ENCODE measurements at regions not wholly inside any gene's neighbourhood (a gene's known extent, or its start where the extent isn't known, plus 50 kb on each side); places are given as distances from the start of the nearest gene placed in this dataset.
"Not testable (repeated sequence)": the region's sequence is repeated elsewhere in the genome, so short reads cannot be mapped to it uniquely, and the experiment has no call there.

DNA sequence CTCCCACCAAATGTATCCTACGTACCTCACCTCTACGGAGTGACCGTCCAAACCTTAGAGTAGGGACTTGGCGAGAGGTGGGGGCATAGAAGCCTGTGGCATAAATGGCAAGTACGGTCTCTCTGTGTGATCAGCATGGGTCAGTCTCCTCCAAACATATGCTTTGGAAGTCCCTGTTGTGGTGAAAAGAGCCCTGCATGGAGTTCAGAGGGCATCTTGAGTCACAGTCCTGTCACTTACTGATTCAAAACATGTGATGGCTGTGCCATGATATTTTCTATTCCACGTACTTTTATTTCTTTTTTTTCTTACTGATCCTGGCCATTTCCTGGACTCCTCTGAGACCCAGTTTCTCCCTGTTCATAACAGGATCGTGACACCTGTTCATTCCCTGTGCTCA is 67.5 kb upstream of the CEP85L start:
- no peak for FAIRE-seq

DNA sequence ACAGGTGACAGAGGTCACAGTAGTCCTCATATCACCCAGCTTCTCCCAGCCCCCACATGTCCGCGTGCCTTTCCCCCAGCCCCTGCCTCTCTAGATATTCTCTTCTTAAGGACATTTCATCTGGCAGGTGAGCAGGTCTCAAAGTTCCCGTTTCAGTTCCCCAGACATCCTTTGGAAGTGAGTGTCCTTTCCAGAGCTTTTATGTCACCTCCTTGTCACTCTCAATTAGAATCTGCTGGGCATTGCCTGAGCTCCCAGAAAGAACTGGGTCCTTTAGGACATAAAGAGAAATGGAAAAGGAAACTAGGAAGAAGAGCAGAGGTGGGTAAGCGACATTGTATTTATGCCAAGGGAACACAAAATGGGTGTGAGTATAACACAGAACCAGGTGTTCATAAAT is 66.9 kb upstream of the CEP85L start:
- FAIRE-seq = no peak

DNA sequence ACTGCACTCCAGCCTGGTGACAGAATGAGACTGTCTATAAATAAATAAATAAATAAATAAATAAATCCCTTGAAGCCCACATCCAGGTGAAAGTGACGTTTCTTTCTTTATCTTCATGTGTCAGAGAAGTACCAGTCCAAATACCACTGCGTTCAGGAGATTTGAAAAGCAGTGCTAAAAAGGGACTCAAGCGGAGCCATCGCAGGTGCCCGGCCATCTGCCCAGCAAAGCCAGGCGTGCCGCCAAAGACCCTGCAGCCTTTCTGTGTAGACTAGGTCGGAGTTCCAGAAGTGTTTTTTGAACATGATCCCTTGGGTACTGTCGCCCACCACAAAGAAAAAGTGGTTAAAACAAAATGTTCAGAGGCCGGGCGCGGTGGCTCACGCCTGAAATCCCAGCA is 65.7 kb upstream of the CEP85L start:
- no peak for FAIRE-seq

GRCh38 chr6:118715907-118716306 is 64.5 kb upstream of the CEP85L start:
- FAIRE-seq = not testable (repeated sequence)

GRCh38 chr6:118715376-118715775 is 64.0 kb upstream of the CEP85L start:
- FAIRE-seq = no peak

DNA sequence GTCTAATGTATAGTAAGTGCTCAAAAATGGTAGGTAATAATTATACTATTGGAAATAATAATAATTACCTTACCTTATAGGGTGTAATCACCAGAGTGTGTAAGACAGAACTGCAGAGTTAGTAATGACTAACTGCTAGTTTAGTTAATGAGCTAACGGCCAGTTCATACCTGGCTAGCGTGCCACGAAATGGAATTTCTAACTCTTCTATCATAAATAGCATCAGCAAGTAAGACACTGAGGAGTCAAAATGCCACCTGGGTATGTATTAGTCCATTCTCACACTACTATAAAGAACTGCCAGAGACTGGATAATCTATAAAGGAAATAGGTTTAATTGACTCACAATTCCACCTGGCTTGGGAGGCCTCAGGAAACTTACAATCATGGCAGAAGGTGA is 63.4 kb upstream of the CEP85L start:
- no peak for FAIRE-seq

DNA sequence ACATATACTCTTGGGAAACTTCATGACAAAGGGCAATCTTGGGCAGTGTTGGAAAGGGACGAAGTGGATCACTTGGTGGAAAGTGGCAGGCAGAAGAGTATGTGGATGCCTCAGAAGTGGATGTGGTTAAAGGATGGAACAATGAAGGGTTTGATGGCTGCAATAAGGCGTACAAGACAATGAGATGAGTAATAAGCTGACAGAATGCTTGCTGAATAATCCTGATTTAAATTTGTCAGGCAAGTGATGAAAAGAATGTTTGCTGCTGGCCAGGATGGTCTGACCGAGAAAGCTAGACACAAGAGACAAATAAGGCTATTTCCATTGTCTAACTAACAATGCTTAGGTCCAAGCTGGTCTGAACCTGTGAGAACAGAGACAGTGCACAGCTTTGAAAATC is 61.6 kb upstream of the CEP85L start:
- no peak for FAIRE-seq

- no peak for FAIRE-seq
These were observed 59.2 kb upstream of the CEP85L start for GRCh38 chr6:118710616-118711015.

DNA sequence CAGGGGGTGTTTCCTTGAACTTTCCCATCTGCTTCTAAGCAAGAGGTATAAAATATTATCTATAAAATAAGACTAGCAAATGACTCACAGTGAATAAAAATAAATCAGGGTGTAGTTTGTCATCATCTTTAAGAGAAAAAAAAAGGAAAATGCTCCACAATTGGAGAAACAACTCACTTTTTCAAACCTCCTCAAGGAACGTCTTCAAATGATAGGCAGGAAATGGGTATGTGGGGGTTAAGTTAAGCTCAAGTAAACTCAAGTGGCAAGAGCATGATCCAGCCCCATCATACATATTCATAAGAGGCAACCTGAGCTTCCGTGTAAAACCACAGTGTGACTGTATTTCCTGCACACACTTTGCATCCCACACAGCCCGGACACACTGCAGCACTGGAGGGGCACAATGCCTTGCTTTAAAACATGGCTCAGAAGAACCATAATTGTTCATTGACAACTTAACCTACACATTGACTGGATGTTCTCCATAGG is 58.5 kb upstream of the CEP85L start:
- FAIRE-seq = no peak

GRCh38 chr6:118708744-118709143 is 57.4 kb upstream of the CEP85L start:
- FAIRE-seq = no peak

DNA sequence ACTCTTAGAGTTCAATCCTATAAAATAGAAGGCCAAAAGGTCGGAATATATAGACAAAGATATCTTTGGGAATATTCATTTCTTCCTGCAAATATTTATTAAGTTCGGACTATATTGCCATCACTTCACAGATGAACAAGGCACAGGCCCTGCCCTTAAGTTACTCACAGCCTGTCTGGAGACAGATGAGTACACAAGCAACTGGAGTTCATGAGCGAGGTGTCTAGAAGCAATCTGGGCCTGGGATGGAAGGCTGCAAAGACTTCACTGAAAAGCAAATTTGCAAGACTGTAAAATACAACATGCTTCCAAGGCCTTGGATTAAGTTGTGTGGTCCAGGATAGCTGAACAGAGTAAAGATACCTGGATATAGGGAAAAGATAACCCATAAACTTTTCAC is 56.7 kb upstream of the CEP85L start:
- FAIRE-seq = no peak

- FAIRE-seq = no peak
These were observed 55.3 kb upstream of the CEP85L start for GRCh38 chr6:118706702-118707101.

DNA sequence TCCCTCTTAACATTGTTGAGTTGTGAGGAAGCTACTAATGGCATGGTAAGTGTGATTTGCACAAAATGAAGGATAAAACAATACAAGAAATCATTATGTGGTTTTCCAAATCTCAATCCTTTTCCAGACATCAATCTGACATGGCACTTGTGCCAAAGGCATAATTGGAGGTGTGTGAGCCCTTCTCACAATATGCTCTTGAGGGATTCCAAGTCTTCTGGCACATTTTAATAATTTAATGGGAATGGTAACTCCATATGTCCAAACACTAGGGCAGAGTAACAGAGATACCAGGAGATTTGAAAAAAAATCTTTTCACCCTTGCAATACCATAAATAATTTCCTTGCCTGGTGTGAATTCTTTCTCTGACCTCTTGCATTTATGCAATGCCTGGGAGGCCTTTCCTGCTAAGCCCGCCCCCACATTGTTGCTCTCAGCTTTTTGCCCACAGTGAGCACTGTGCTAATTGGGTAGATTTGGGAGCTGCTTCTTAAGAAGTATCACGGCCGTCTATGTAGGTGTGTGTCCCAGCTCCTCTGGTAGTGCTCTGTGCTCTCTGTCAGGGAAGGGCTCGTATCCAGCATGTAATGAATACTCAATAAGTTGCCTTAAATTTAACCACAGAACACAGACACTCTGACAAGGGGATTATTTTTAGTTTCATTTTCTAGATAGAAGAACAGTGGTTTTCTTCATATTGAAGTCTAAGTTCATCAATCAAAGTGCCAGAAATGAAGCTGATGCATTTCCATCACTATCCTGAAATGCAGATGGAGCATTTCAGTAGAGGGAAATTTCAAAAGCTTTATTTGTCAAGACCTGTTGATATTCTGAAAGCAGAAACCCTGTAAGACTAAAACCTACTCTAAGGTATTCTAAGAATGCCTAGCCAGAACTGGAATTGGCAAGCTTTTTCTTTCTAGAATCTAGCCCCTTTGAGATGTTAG is 54.4 kb upstream of the CEP85L start:
- no peak for FAIRE-seq

DNA sequence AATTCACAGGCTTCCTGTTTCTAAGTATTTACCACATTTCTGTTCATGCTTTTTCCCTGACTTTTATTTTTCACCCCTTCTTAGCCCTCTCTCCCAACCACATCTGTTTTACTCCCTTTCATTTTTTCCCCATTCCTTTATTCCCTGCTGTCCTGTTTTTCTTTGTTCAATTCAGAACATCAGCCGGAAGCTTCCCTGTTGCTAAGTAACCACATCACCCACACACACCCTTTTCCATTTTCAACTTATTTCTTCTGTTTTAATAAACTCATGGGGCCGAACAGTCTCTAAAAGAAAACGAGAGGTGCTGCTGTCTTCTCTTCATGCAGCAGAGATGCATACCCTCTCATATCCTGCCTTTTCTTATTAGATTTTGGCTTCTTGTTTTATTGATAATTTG is 53.5 kb upstream of the CEP85L start:
- FAIRE-seq = no peak

GRCh38 chr6:118701260-118701659 is 49.9 kb upstream of the CEP85L start:
- FAIRE-seq = not testable (repeated sequence)
